GM12872 (cell line): ENCODE measurements at regions not wholly inside any gene's neighbourhood (a gene's known extent, or its start where the extent isn't known, plus 50 kb on each side); places are given as distances from the start of the nearest gene placed in this dataset.

Experiments used
- TF ChIP-seq, protein P1 (sequence below): IDR thresholded peaks from 3 replicates; pipeline ENCODE4 v1.5.1; 2011; ENCODE audit warnings: low read depth, mild to moderate bottlenecking, low read length, moderate library complexity; ENCODE audit not compliant: insufficient read depth

- TF ChIP-seq, protein P1, sequence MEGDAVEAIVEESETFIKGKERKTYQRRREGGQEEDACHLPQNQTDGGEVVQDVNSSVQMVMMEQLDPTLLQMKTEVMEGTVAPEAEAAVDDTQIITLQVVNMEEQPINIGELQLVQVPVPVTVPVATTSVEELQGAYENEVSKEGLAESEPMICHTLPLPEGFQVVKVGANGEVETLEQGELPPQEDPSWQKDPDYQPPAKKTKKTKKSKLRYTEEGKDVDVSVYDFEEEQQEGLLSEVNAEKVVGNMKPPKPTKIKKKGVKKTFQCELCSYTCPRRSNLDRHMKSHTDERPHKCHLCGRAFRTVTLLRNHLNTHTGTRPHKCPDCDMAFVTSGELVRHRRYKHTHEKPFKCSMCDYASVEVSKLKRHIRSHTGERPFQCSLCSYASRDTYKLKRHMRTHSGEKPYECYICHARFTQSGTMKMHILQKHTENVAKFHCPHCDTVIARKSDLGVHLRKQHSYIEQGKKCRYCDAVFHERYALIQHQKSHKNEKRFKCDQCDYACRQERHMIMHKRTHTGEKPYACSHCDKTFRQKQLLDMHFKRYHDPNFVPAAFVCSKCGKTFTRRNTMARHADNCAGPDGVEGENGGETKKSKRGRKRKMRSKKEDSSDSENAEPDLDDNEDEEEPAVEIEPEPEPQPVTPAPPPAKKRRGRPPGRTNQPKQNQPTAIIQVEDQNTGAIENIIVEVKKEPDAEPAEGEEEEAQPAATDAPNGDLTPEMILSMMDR = no peak
Observed at GRCh38 chr5:135149956-135150723, 116.1 kb upstream of the PITX1 start.

- TF ChIP-seq, protein P1 = no peak
Observed at GRCh38 chr5:135149229-135149955, 115.4 kb upstream of the PITX1 start.

GRCh38 chr5:135147294-135148090 is 113.5 kb upstream of the PITX1 start:
- TF ChIP-seq, protein P1 = no peak

DNA sequence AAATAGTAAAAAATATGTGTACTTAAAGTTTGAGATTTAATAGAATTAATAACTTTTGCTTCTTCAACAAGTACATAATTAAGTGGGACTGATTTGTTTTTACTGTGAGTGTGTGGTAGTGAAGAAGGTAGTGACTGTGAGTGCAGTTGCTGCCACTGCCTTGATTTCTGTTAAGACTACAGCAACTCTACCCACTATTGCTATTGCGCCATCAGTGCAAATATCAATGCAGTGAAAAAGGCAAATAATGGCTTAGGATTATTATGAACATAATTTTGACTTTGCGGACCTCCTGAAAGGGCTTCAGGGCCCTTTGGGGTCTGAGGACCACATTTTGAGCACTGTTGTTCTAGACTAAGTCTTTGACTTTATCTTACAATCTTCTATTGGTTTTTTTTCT is 112.0 kb upstream of the PITX1 start:
- TF ChIP-seq, protein P1 = no peak

DNA sequence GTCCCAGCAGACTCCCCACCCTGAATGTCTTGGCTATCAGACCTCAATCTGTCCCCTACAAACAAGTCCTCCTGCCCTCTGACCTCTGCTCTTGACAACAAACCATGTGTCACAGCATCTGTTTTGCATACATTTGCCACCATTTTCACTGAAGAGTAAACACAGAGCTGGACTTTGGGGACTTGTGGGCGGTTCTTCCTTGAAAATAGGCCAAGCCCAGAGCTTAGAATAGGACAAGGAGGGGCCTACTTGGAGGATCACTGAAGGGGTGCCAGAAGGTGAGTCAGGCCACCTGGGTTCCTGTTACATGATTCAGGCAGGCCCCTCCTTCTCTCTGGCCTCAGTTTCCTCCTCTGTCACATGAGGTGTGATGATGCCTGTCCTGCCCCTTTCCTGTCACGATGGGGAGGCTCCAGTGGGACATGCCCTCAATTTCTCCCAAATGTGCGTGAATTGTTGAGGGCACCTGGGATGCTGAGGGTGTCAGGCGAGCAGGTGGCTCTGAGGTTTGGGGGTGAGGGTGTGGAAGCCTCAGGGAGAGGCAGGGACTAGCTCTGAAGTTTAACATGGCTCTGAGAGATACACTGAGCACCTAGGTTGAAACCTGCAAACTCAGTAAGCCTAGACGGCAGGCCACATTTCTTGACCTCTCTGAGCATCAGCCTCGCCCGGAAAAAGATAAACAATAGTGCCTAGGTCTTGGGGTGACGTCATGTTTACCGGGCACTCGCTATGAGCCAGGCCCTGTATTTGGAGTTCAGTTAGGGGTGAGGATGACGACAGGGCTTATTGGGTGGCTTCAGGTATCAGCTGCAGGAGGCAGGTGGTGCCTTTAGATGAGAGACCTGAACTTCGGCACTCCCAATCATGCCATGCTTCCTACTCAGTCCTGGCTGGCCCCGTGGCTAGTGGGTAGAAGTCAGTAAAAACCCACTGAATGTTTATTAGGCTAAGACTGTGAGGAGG is 107.6 kb upstream of the PITX1 start:
- TF ChIP-seq, protein P1 = no peak

DNA sequence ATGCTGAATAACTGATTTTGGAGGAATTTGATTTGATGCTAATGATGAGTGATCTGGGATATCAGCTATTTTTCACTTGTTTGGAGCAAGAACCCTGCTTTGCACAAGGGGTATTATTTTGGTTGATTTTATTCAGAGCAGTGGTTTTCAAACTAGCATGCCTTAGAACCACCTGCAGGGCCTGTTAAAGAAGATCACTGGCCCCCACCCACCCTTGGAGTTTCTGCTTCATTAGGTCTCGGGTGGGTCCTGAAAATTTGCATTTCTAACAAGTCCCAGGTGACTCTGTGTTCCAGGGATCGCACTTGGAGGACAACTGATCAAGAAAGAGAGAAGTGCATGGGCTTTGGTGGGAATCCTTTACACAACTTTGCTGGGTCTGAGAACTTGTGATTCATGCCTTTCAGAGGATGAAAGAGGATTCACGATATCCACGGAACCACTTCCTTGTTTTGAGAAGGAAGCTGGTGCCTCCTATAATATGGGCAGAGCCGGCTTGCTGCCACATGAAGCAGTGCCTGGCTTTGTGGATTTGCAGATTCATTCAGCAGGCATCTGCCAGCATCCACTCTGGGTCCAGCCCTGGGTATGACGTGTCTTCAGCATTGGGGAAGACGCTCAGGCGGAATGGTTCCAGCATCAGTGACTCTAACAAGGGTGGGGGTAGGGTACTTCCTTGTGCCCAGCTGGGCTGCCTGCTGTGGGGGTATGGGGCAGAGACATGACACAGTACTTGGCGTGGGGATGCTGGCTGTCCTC is 106.6 kb upstream of the PITX1 start:
- TF ChIP-seq, protein P1 = no peak
